ENCODE measurements at regions not wholly inside any gene's neighbourhood (a gene's known extent, or its start where the extent isn't known, plus 50 kb on each side); places are given as distances from the start of the nearest gene placed in this dataset.

DNA sequence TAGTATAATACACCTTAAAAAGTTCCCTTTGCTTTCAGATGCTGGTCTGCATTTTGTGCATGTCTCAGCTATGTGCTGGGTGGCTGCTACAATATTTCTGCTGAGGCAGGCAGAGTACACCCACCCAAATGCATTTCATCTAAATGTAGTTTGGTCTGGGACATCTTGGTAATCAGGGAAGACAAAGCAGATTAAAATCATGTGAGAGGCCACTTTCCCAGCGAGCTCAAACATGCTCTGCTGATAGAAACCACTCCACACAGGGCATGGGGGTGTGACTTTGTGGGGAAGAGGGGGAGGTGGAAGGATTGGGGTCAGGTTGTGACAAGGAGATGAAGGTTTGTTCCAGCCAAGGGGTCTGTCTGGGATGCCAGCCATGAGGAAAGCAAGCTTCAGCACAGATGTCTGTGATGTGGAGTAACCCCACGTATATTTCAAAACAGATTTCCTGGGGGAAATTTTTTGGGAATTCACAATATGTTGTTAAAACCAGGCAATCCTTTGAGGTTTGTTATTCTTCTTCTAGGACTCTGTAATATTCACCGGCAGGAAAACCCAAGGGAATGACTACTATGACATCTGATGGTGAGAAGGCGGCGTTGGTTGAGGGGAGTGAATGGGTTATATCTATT lies 255.1 kb upstream of the FGGY start:
- Histone ChIP-seq H3K4me1 (ENCODE audit: control insufficient read depth in 1 of 2, insufficient read depth in 2 of 2, low read length in 2 of 2) (peaks cover 8 to 12% of the 10 kb centered on the region in 2 donors), H3K27ac (ENCODE audit: low read length) (no peak overlapping the region), H3K36me3 (ENCODE audit: control insufficient read depth in 1 of 2, insufficient read depth in 2 of 2, low read length in 2 of 2) (no peaks in the 10 kb centered on the region), H3K27me3 (ENCODE audit: low read depth, low read length) (no peaks in the 10 kb centered on the region), H3K4me3 (ENCODE audit: low read depth in 1 of 2, low read length in 2 of 2) (no peak overlapping the region), H3K9me3 (ENCODE audit: control insufficient read depth in 1 of 2, low read length in 2 of 2) (no peaks in the 10 kb centered on the region)

DNA sequence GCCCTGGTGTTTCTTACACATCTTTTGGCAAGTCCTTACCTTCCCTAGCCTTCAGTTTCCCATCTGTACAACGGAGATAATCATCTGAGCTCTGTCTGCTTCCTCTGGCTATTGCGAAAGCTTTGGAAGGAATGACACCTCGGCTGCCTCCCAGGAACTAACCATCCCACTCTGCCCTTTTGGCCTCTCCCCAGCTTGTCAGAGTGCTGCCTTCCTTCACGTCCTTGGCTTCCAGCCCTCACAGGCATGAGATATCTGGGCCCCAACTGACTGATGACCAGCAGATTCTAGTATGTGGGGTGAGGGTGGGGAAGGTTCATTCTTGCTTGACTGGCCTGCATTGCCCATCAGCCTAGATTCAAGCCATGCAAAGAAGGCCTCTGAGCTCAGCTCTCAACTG lies 253.1 kb upstream of the FGGY start:
- Histone ChIP-seq H3K27me3 (ENCODE audit: low read depth, low read length) (no peaks in the 10 kb centered on the region), H3K4me1 (ENCODE audit: control insufficient read depth in 1 of 2, insufficient read depth in 2 of 2, low read length in 2 of 2) (peaks cover 12% of the 10 kb centered on the region in 2 donors), H3K36me3 (ENCODE audit: control insufficient read depth in 1 of 2, insufficient read depth in 2 of 2, low read length in 2 of 2) (no peaks in the 10 kb centered on the region), H3K9me3 (ENCODE audit: control insufficient read depth in 1 of 2, low read length in 2 of 2) (no peaks in the 10 kb centered on the region), H3K27ac (ENCODE audit: low read length) (peak overlapping the region; percentile 10), H3K4me3 (ENCODE audit: low read depth in 1 of 2, low read length in 2 of 2) (no peak overlapping the region)

DNA sequence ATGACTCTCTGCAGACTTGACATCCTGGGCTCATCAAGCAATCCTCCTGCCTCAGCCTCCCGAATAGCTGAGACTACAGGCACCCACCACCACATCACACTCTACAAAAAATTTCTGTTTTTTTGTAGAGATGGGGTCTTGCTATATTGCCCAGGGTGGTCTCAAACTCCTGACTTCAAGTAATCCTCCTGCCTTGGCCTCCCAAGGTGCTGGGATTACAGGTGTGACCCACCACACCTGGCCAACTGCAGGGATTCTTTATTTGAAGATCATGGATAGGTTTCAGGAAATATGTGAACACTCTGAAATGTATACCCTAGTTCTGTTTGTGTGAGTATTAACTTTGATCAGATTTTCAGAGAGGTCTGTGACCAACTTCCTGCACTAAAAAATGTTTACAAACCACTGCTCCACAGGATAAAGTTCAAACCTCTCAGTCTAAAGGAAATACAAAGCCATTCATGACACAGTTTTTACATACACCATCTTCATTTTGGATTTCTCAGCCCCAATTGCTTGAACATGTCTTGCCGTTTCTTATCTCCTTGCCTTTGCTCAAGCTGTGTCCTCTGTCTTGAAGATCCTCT lies 252.3 kb upstream of the FGGY start:
- peaks cover 12% of the 10 kb centered on the region in 2 donors for H3K4me1 ChIP-seq (ENCODE audit: control insufficient read depth in 1 of 2, insufficient read depth in 2 of 2, low read length in 2 of 2)
- H3K27me3 ChIP-seq (ENCODE audit: low read depth, low read length) = no peaks in the 10 kb centered on the region
- no peak overlapping the region for H3K27ac ChIP-seq (ENCODE audit: low read length)

GRCh38 chr1:59045137-59045536 lies 251.8 kb upstream of the FGGY start:
- H3K9me3 ChIP-seq (ENCODE audit: control insufficient read depth in 1 of 2, low read length in 2 of 2) = no peaks in the 10 kb centered on the region
- no peaks in the 10 kb centered on the region for H3K27me3 ChIP-seq (ENCODE audit: low read depth, low read length)
- H3K27ac ChIP-seq (ENCODE audit: low read length) = no peak overlapping the region
- H3K4me1 ChIP-seq (ENCODE audit: control insufficient read depth in 1 of 2, insufficient read depth in 2 of 2, low read length in 2 of 2) = peaks cover 12% of the 10 kb centered on the region in 2 donors
- no peaks in the 10 kb centered on the region for H3K36me3 ChIP-seq (ENCODE audit: control insufficient read depth in 1 of 2, insufficient read depth in 2 of 2, low read length in 2 of 2)
- H3K4me3 ChIP-seq (ENCODE audit: low read depth in 1 of 2, low read length in 2 of 2) = no peak overlapping the region

More for the DNA sequence above, 252.3 kb upstream of the FGGY start:
- no peaks in the 10 kb centered on the region for H3K9me3 ChIP-seq (ENCODE audit: control insufficient read depth in 1 of 2, low read length in 2 of 2)
- no peaks in the 10 kb centered on the region for H3K36me3 ChIP-seq (ENCODE audit: control insufficient read depth in 1 of 2, insufficient read depth in 2 of 2, low read length in 2 of 2)
- H3K4me3 ChIP-seq (ENCODE audit: low read depth in 1 of 2, low read length in 2 of 2) = no peak overlapping the region

DNA sequence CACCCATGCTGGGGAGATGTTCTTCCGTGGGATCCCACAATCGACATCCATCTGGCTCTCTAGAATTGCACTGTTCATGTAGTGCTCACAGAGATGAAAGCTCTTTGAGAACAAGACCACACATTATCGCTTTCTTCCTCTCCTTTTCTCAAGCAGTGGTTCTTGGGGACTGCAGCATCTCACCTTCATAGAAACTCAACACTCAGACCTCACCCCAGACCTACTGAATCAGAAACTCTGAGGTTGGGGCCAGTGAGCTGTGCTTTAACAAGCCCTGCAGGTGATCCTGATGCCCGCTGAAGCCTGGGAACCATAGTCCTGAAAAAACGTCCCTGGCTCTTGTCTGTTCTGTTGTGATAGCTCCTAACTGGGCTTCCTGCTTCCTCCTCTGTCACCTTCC lies 251.3 kb upstream of the FGGY start:
- Histone ChIP-seq H3K4me3 (ENCODE audit: low read depth in 1 of 2, low read length in 2 of 2) (no peak overlapping the region), H3K4me1 (ENCODE audit: control insufficient read depth in 1 of 2, insufficient read depth in 2 of 2, low read length in 2 of 2) (peaks cover 12% of the 10 kb centered on the region in 2 donors), H3K27me3 (ENCODE audit: low read depth, low read length) (no peaks in the 10 kb centered on the region), H3K9me3 (ENCODE audit: control insufficient read depth in 1 of 2, low read length in 2 of 2) (no peaks in the 10 kb centered on the region), H3K36me3 (ENCODE audit: control insufficient read depth in 1 of 2, insufficient read depth in 2 of 2, low read length in 2 of 2) (no peaks in the 10 kb centered on the region), H3K27ac (ENCODE audit: low read length) (no peak overlapping the region)

DNA sequence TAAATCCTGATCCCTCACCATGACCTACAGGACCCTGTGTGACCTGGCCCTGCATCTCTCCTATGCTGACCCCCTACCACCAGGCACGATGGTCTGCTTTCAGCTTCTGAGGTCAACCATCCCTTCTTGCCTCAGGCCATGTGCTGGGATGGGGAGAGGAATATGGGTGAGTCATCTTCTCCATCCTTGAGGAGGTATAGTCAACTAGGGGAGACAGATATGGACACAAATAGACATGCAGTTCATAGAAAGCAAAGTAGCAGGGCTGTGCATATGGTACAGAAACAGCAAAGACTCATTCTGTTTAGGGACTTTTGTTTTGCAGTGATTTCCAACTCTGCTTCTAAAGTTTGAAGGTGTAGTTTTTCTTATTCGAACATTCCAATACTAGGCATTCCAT lies 250.8 kb upstream of the FGGY start:
- Histone ChIP-seq H3K36me3 (ENCODE audit: control insufficient read depth in 1 of 2, insufficient read depth in 2 of 2, low read length in 2 of 2) (no peaks in the 10 kb centered on the region), H3K9me3 (ENCODE audit: control insufficient read depth in 1 of 2, low read length in 2 of 2) (no peaks in the 10 kb centered on the region), H3K4me3 (ENCODE audit: low read depth in 1 of 2, low read length in 2 of 2) (no peak overlapping the region), H3K27me3 (ENCODE audit: low read depth, low read length) (no peaks in the 10 kb centered on the region), H3K27ac (ENCODE audit: low read length) (no peak overlapping the region), H3K4me1 (ENCODE audit: control insufficient read depth in 1 of 2, insufficient read depth in 2 of 2, low read length in 2 of 2) (peaks cover 12% of the 10 kb centered on the region in 2 donors)

DNA sequence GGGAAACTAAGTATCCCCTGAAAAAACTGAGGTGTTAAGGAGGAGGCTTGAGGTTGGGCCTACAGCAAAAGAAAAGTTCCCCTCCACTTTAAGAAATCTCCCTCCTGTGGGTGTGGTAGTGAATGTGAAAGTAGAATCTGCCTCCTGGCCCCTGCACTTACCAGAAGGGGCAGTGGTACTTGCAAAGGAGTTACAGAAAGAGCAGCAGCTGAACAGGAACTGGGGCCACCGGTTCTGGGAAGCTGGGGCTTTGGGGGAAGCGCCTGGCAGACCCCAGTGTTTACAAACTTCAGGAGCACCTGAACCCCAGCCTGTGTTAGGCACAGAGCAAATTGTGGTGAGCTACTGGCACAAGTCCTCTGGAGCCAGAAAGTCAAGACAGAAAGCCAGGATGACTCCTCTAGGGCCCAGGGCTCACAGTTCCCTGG lies 250.2 kb upstream of the FGGY start:
- H3K36me3 ChIP-seq (ENCODE audit: control insufficient read depth in 1 of 2, insufficient read depth in 2 of 2, low read length in 2 of 2) = no peaks in the 10 kb centered on the region
- no peaks in the 10 kb centered on the region for H3K9me3 ChIP-seq (ENCODE audit: control insufficient read depth in 1 of 2, low read length in 2 of 2)
- peaks cover 12% of the 10 kb centered on the region in 2 donors for H3K4me1 ChIP-seq (ENCODE audit: control insufficient read depth in 1 of 2, insufficient read depth in 2 of 2, low read length in 2 of 2)
- no peaks in the 10 kb centered on the region for H3K27me3 ChIP-seq (ENCODE audit: low read depth, low read length)
- no peak overlapping the region for H3K4me3 ChIP-seq (ENCODE audit: low read depth in 1 of 2, low read length in 2 of 2)
- H3K27ac ChIP-seq (ENCODE audit: low read length) = no peak overlapping the region

- Histone ChIP-seq H3K9me3 (ENCODE audit: control insufficient read depth in 1 of 2, low read length in 2 of 2) (no peaks in the 10 kb centered on the region), H3K4me1 (ENCODE audit: control insufficient read depth in 1 of 2, insufficient read depth in 2 of 2, low read length in 2 of 2) (peaks cover 3 to 17% of the 10 kb centered on the region in 2 donors), H3K4me3 (ENCODE audit: low read depth in 1 of 2, low read length in 2 of 2) (no peak overlapping the region), H3K36me3 (ENCODE audit: control insufficient read depth in 1 of 2, insufficient read depth in 2 of 2, low read length in 2 of 2) (no peaks in the 10 kb centered on the region), H3K27ac (ENCODE audit: low read length) (no peak overlapping the region), H3K27me3 (ENCODE audit: low read depth, low read length) (no peaks in the 10 kb centered on the region)
These were observed 245.9 kb upstream of the FGGY start for GRCh38 chr1:59051007-59051406.

DNA sequence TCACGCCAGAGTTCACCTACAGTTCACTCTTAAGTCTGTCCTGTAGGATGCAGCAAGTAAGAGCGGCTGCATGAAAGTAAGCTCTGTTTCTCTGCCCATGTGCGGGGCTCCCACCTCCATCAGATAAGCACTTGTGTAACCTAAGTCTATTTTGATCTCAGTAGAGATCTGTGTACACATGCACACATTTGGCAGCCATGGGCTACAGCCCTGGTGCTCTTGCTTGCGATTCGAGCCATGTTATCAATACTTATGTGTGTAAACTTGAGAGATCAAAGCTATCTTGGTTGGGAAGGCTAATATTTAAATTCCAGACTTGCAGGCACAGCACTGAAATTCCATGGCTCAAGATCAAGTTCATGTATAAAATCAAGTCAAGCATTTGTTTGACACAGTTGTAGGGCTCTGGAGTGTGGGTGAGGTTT lies 244.7 kb upstream of the FGGY start:
- H3K36me3 ChIP-seq (ENCODE audit: control insufficient read depth in 1 of 2, insufficient read depth in 2 of 2, low read length in 2 of 2) = no peaks in the 10 kb centered on the region
- no peak overlapping the region for H3K27ac ChIP-seq (ENCODE audit: low read length)
- no peaks in the 10 kb centered on the region for H3K27me3 ChIP-seq (ENCODE audit: low read depth, low read length)
- H3K9me3 ChIP-seq (ENCODE audit: control insufficient read depth in 1 of 2, low read length in 2 of 2) = no peaks in the 10 kb centered on the region
- no peak overlapping the region for H3K4me3 ChIP-seq (ENCODE audit: low read depth in 1 of 2, low read length in 2 of 2)
- peaks cover 15% of the 10 kb centered on the region in 2 donors for H3K4me1 ChIP-seq (ENCODE audit: control insufficient read depth in 1 of 2, insufficient read depth in 2 of 2, low read length in 2 of 2)

- peaks cover 20 to 24% of the 10 kb centered on the region in 2 donors for H3K4me1 ChIP-seq (ENCODE audit: control insufficient read depth in 1 of 2, insufficient read depth in 2 of 2, low read length in 2 of 2)
- H3K27ac ChIP-seq (ENCODE audit: low read length) = no peak overlapping the region
- H3K9me3 ChIP-seq (ENCODE audit: control insufficient read depth in 1 of 2, low read length in 2 of 2) = no peaks in the 10 kb centered on the region
- H3K36me3 ChIP-seq (ENCODE audit: control insufficient read depth in 1 of 2, insufficient read depth in 2 of 2, low read length in 2 of 2) = no peaks in the 10 kb centered on the region
- no peak overlapping the region for H3K4me3 ChIP-seq (ENCODE audit: low read depth in 1 of 2, low read length in 2 of 2)
- no peaks in the 10 kb centered on the region for H3K27me3 ChIP-seq (ENCODE audit: low read depth, low read length)
These were observed 242.7 kb upstream of the FGGY start for GRCh38 chr1:59054172-59054571.

GRCh38 chr1:59055908-59056719 lies 240.8 kb upstream of the FGGY start:
- Histone ChIP-seq H3K36me3 (ENCODE audit: control insufficient read depth in 1 of 2, insufficient read depth in 2 of 2, low read length in 2 of 2) (no peaks in the 10 kb centered on the region), H3K9me3 (ENCODE audit: control insufficient read depth in 1 of 2, low read length in 2 of 2) (no peaks in the 10 kb centered on the region), H3K27ac (ENCODE audit: low read length) (peak overlapping the region; percentile 79), H3K4me3 (ENCODE audit: low read depth in 1 of 2, low read length in 2 of 2) (no peak overlapping the region), H3K27me3 (ENCODE audit: low read depth, low read length) (no peaks in the 10 kb centered on the region), H3K4me1 (ENCODE audit: control insufficient read depth in 1 of 2, insufficient read depth in 2 of 2, low read length in 2 of 2) (peaks cover 20 to 24% of the 10 kb centered on the region in 2 donors)

Data from muscle layer of duodenum (tissue), 2 donors.